A549 (cell line): ENCODE measurements at regions not wholly inside any gene's neighbourhood (a gene's known extent, or its start where the extent isn't known, plus 50 kb on each side); places are given as distances from the start of the nearest gene placed in this dataset.

Experiments used
- ATAC-seq, 2 experiments: fragments of 200-7000 bp in 1 of 2; fragments of >200 bp in 1 of 2; cut with Nextera tagmentation in 1 of 2; cut with Tn5 transposase in 1 of 2; 3 replicates each; pipeline versions ENCODE4 v1.8.0 to v1.9.1; 2018 to 2020; ENCODE audit warnings: mild to moderate bottlenecking in 1 of 2, moderate library complexity in 1 of 2
- CTCF ChIA-PET: fragments of 300-600 bp; sonication (Branson Sonifier 250); formaldehyde crosslinking; extraction: SDS; loops from one replicate; lab custom pipeline; 2021; ENCODE audit warnings: antibody characterized with exemption, inconsistent platforms; lab: Yijun Ruan, JAX
- POLR2A ChIA-PET: fragments of 350-600 bp; formaldehyde crosslinking; extraction: SDS; loops from one replicate; lab custom pipeline; 2021; ENCODE audit warnings: antibody characterized with exemption, inconsistent platforms; lab: Yijun Ruan, JAX
- DNase-seq, 2 experiments: peaks; one replicate each; pipeline versions ENCODE4 v3.0.0 to v3.0.0-alpha.2; 2011 to 2016; ENCODE audit warnings: low read depth in 1 of 2, low spot score in 1 of 2
- FAIRE-seq: peaks from 2 replicates; lab custom pipeline; 2011; peaks lifted over from hg19 to GRCh38; lab: Jason Lieb, UNC
- H3K27ac ChIP-seq, 2 experiments: fragments of >200 bp; sonication (Bioruptor Twin); formaldehyde crosslinking; 3 replicates each; pipeline ENCODE4 v1.5.1; 2016 to 2017
- H3K4me1 ChIP-seq: fragments of >200 bp; sonication (Bioruptor Twin); formaldehyde crosslinking; 3 replicates; pipeline ENCODE4 v1.6.1; 2016
- H3K4me2 ChIP-seq: fragments of >200 bp; sonication (Bioruptor Twin); formaldehyde crosslinking; 3 replicates; pipeline ENCODE4 v1.6.1; 2016
- H3K4me3 ChIP-seq: fragments of >200 bp; sonication (Bioruptor Twin); formaldehyde crosslinking; 3 replicates; pipeline ENCODE4 v1.5.1; 2016
- H3K9me3 ChIP-seq: fragments of >200 bp; sonication (Bioruptor Twin); formaldehyde crosslinking; 3 replicates; pipeline ENCODE4 v1.6.1; 2016
- CBX2 ChIP-seq: fragments of 200-600 bp; sonication (generic); IDR thresholded peaks from 2 replicates; pipeline ENCODE4 v1.6.1; 2016; ENCODE audit warnings: low read depth, mild to moderate bottlenecking, borderline replicate concordance
- CEBPB ChIP-seq, 2 experiments: fragments of >200 bp in 1 of 2; sonication (Bioruptor Twin) in 1 of 2; formaldehyde crosslinking in 1 of 2; IDR thresholded peaks; 2 replicates each; pipeline ENCODE4 v1.6.1; 2012 to 2016
- CTCF ChIP-seq: fragments of >200 bp; sonication (Bioruptor Twin); formaldehyde crosslinking; IDR thresholded peaks from 3 replicates; pipeline ENCODE4 v1.5.1; 2016
- EHF ChIP-seq: fragments of 250-450 bp; sonication (Bioruptor Pico); IDR thresholded peaks from 2 replicates; pipeline ENCODE4 v1.5.0; 2020; ENCODE audit warnings: mild to moderate bottlenecking
- EHMT2 ChIP-seq: fragments of 200-600 bp; sonication (generic); IDR thresholded peaks from 2 replicates; pipeline ENCODE4 v1.6.1; 2016; ENCODE audit warnings: antibody characterized with exemption, low read depth, mild to moderate bottlenecking, moderate library complexity
- ESRRA ChIP-seq: fragments of 150-350 bp; IDR thresholded peaks from 2 replicates; pipeline ENCODE4 v1.6.1; 2014; ENCODE audit warnings: mild to moderate bottlenecking, low read length, borderline replicate concordance
- FOSL2 ChIP-seq, 2 experiments: fragments of 450-650 bp in 1 of 2; fragments of >200 bp in 1 of 2; sonication (Bioruptor Twin) in 1 of 2; formaldehyde crosslinking; IDR thresholded peaks; 2 replicates each; pipeline versions ENCODE4 v1.5.0 to v1.6.1; 2016 to 2020; ENCODE audit warnings: mild to moderate bottlenecking in 1 of 2, moderate library complexity in 1 of 2
- GATA3 ChIP-seq: IDR thresholded peaks from 2 replicates; pipeline ENCODE4 v1.6.1; 2012; ENCODE audit warnings: borderline replicate concordance
- HDAC2 ChIP-seq: fragments of 200-600 bp; sonication (generic); IDR thresholded peaks from 2 replicates; pipeline ENCODE4 v1.6.1; 2016
- HOXA7 ChIP-seq: fragments of 250-450 bp; sonication (Bioruptor Pico); IDR thresholded peaks from 2 replicates; pipeline ENCODE4 v1.5.0; 2020; ENCODE audit warnings: mild to moderate bottlenecking, moderate library complexity
- HOXB13 ChIP-seq: fragments of 250-450 bp; sonication (Bioruptor Pico); IDR thresholded peaks from 2 replicates; pipeline ENCODE4 v1.5.0; 2020; ENCODE audit warnings: low read depth, mild to moderate bottlenecking, moderate library complexity
- JUNB ChIP-seq: fragments of >200 bp; sonication (Bioruptor Twin); formaldehyde crosslinking; IDR thresholded peaks from 2 replicates; pipeline ENCODE4 v1.6.1; 2016
- KDM1A ChIP-seq: fragments of 200-600 bp; sonication (generic); IDR thresholded peaks from 2 replicates; pipeline ENCODE4 v1.6.1; 2016; ENCODE audit warnings: low read depth, mild to moderate bottlenecking
- MAFK ChIP-seq: fragments of 450-650 bp; IDR thresholded peaks from 2 replicates; pipeline ENCODE4 v1.6.1; 2014; ENCODE audit not compliant: partially characterized antibody
- MYC ChIP-seq: IDR thresholded peaks from 2 replicates; pipeline ENCODE4 v1.6.1; 2012; ENCODE audit warnings: mild to moderate bottlenecking, inconsistent platforms, low read length, improper control_type of control experiment, borderline replicate concordance
- PHF8 ChIP-seq: fragments of 200-600 bp; sonication (generic); IDR thresholded peaks from 2 replicates; pipeline ENCODE4 v1.6.1; 2016; ENCODE audit warnings: low read depth, mild to moderate bottlenecking, antibody characterized with exemption, moderate library complexity, borderline replicate concordance
- POLR2A ChIP-seq: IDR thresholded peaks from 2 replicates; pipeline ENCODE4 v1.6.1; 2012; ENCODE audit warnings: mild to moderate bottlenecking, low read length
- TFCP2L1 ChIP-seq: fragments of 250-450 bp; sonication (Bioruptor Pico); IDR thresholded peaks from 2 replicates; pipeline ENCODE4 v1.5.0; 2021; ENCODE audit warnings: mild to moderate bottlenecking
- ZSCAN20 ChIP-seq: fragments of 250-450 bp; sonication (Bioruptor Pico); IDR thresholded peaks from 2 replicates; pipeline ENCODE4 v1.8.0; 2022; ENCODE audit warnings: mild to moderate bottlenecking, moderate library complexity
- WGBS: methylation state at CpG from one replicate; pipeline ENCODE4 v1.1.6; 2017; ENCODE audit errors: missing lambda C conversion rate; 5-methylcytosine and 5-hydroxymethylcytosine counted together
- TF ChIP-seq, protein P1 (sequence below): IDR thresholded peaks from 2 replicates; pipeline ENCODE4 v1.6.1; 2012
- TF ChIP-seq, protein P2 (sequence below): fragments of >200 bp; sonication (Bioruptor Twin); formaldehyde crosslinking; IDR thresholded peaks from 2 replicates; pipeline ENCODE4 v1.6.1; 2016
- TF ChIP-seq, protein P3 (sequence below): fragments of 250-450 bp; sonication (Bioruptor Pico); IDR thresholded peaks from 2 replicates; pipeline ENCODE4 v1.5.0; 2020; ENCODE audit warnings: low read depth, mild to moderate bottlenecking, moderate library complexity
- TF ChIP-seq, protein P4 (sequence below): fragments of 150-350 bp; IDR thresholded peaks from 2 replicates; pipeline ENCODE4 v1.6.1; 2014; ENCODE audit warnings: low read depth, mild to moderate bottlenecking, low read length

DNA sequence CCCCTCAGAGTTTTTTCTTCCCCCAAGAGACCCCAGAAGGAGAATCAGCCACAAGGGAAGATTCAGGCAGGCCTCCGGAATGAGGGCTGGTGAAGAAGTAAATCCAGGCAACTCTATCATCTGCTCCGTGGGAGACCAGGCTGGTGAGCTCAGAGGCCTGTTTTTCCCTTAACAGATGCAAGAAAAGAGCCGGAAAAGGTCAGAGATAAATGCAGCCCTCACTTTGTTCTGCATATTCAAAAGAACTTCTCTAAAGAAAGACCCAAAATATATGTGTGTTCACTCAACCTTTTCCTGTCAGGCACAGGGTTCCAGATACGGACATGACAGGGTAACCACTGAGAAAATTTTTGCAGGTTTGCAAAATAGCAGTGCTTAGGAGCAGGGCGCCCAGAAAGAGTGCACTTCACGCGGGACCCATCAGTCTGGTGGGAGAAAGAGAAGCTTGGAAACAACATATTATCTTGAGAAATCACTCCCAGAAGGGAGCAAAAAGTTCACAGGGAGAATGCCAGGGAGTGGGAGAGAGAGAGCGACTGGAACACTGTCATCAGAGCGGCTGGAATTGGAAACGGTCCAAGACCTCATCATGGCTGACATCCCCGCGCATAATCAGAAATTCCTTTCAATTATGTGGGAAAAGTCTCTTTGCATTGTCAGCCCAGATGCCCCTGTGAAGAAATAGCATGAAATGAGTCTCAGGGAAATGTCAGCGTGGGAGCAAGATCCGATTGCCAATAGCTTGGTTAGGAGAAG, 244.8 kb upstream of the SLC14A2 start:
- ATAC-seq, result no peak
- no peak for TF ChIP-seq MYC
- TF ChIP-seq ESRRA, result no peak
- TF ChIP-seq MAFK, result no peak
- TF ChIP-seq, all 56 proteins: peak for 0
- FAIRE-seq, result no peak
- ChIA-PET POLR2A (no interaction called here), CTCF (no interaction called here)
- DNase-seq, result no peak
- Histone ChIP-seq H3K4me3 (no peak overlapping the region), H3K4me1 (no peaks in the 10 kb centered on the region), H3K4me2 (no peak overlapping the region), H3K27ac (no peak overlapping the region), H3K9me3 (no peaks in the 10 kb centered on the region)
- WGBS, result 56% methylated on average over 14 of the region's 14 CpGs

DNA sequence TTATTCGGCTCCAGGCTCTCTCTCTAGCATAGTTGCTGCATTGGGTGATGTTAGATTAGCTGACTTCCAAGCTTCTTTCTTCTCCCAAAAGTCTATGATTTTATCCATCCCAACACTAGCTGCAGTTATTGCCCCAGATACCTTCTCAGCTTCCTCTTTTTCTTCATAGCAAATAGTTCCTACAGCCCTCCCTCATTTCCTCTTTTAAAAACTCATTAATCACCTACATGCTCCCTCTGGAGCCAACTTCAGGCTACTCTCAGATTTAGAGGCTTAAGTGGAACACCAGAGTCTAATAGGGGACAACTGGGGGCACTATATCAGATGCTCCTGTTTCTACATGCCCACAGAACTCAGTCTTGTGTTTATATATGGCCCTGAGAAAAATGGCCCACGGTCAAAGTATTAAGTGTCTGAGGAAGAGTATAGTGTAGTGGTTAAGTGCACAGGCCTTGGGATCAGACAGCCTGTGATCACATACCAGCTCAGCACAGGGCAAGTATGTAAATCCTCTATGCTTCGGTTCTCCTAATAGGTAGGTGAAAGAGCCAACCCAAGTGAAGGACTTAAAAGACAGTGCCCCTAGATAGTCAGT, 241.9 kb upstream of the SLC14A2 start:
- Histone ChIP-seq H3K4me3 (no peak overlapping the region), H3K4me2 (no peak overlapping the region), H3K9me3 (no peaks in the 10 kb centered on the region), H3K4me1 (no peaks in the 10 kb centered on the region), H3K27ac (no peak overlapping the region)
- ChIA-PET CTCF (interaction anchor here (1.2 kb wide), 2 partner anchors 11 to 14 kb away, joined by 3 to 4 read pairs; no protein-coding TSS in a partner anchor), POLR2A (no interaction called here)
- DNase-seq (no peak), FAIRE-seq (no peak), ATAC-seq (no peak)
- 4% methylated on average over 3 of the region's 3 CpGs for WGBS
- TF ChIP-seq HDAC2 (no peak), GATA3 (no peak), PHF8 (no peak), MYC (no peak), KDM1A (no peak), CEBPB (IDR thresholded peaks at IDR 0.05) (no peak), ZSCAN20 (CRISPR knock-in tag) (no peak), JUNB (no peak), HOXA7 (CRISPR knock-in tag) (no peak), EHF (CRISPR knock-in tag) (no peak), EHMT2 (no peak), HOXB13 (CRISPR knock-in tag) (no peak), FOSL2 (IDR thresholded peaks at IDR 0.05) (no peak), FOSL2 (CRISPR knock-in tag; IDR thresholded peaks at IDR 0.05) (no peak)
- TF ChIP-seq, protein P1, sequence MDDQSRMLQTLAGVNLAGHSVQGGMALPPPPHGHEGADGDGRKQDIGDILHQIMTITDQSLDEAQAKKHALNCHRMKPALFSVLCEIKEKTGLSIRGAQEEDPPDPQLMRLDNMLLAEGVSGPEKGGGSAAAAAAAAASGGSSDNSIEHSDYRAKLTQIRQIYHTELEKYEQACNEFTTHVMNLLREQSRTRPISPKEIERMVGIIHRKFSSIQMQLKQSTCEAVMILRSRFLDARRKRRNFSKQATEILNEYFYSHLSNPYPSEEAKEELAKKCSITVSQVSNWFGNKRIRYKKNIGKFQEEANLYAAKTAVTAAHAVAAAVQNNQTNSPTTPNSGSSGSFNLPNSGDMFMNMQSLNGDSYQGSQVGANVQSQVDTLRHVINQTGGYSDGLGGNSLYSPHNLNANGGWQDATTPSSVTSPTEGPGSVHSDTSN, result no peak

DNA sequence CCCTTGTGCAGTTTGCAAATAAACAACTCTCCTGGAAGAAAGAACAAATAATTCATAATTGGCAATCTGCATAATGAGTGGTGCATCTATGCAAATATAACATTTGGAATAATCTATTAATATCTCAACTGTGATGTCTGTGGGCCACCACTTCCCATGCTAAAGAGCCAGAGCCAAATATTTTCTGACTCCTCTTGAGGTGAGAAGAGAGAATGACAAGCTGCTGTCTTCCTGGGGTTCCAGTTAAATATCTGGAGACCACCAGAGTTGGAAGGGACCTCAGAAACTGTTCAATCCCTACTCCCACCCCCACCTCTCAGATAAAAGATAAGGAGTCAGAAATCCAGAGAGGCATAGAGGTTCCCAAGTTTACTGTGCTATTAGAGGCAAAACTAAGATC, 241.0 kb upstream of the SLC14A2 start:
- ChIA-PET CTCF (interaction anchor here (1.2 kb wide), 1 partner anchor 12 kb away, joined by 3 read pairs; no protein-coding TSS in a partner anchor), POLR2A (no interaction called here)
- no peaks in the 10 kb centered on the region for H3K9me3 ChIP-seq
- TF ChIP-seq, protein P1, result no peak
- TF ChIP-seq, protein P2, sequence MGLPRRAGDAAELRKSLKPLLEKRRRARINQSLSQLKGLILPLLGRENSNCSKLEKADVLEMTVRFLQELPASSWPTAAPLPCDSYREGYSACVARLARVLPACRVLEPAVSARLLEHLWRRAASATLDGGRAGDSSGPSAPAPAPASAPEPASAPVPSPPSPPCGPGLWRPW, result no peak
- TF ChIP-seq, protein P3, sequence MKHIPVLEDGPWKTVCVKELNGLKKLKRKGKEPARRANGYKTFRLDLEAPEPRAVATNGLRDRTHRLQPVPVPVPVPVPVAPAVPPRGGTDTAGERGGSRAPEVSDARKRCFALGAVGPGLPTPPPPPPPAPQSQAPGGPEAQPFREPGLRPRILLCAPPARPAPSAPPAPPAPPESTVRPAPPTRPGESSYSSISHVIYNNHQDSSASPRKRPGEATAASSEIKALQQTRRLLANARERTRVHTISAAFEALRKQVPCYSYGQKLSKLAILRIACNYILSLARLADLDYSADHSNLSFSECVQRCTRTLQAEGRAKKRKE (CRISPR knock-in tag), result no peak
- TF ChIP-seq CTCF (no peak), MYC (no peak), CBX2 (no peak), POLR2A (no peak), TFCP2L1 (CRISPR knock-in tag) (no peak)
- TF ChIP-seq, protein P4, sequence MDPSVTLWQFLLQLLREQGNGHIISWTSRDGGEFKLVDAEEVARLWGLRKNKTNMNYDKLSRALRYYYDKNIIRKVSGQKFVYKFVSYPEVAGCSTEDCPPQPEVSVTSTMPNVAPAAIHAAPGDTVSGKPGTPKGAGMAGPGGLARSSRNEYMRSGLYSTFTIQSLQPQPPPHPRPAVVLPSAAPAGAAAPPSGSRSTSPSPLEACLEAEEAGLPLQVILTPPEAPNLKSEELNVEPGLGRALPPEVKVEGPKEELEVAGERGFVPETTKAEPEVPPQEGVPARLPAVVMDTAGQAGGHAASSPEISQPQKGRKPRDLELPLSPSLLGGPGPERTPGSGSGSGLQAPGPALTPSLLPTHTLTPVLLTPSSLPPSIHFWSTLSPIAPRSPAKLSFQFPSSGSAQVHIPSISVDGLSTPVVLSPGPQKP, result no peak
- ATAC-seq (no peak), DNase-seq (no peak), FAIRE-seq (no peak)
- H3K27ac ChIP-seq, result no peak overlapping the region
- no peak overlapping the region for H3K4me3 ChIP-seq
- H3K4me2 ChIP-seq, result no peak overlapping the region
- H3K4me1 ChIP-seq, result no peaks in the 10 kb centered on the region
